NT2/D1 (cell line): ENCODE measurements at regions not wholly inside any gene's neighbourhood (a gene's known extent, or its start where the extent isn't known, plus 50 kb on each side); places are given as distances from the start of the nearest gene placed in this dataset.

Source experiments
- SUZ12 ChIP-seq: IDR thresholded peaks from 2 replicates; pipeline ENCODE4 v1.6.1; 2011; ENCODE audit not compliant: insufficient read length, insufficient read depth; ENCODE audit errors: extremely low read depth
- YY1 ChIP-seq: IDR thresholded peaks from 2 replicates; pipeline ENCODE4 v1.6.1; 2011; ENCODE audit not compliant: insufficient read length, insufficient read depth
- ZNF274 ChIP-seq: IDR thresholded peaks from 2 replicates; pipeline ENCODE4 v1.6.1; 2011; ENCODE audit warnings: mild to moderate bottlenecking, low read depth, low read length

GRCh38 chr14:42731480-42731879 lies 1124.8 kb downstream of the LRFN5 start:
- TF ChIP-seq YY1 (no peak), ZNF274 (no peak), SUZ12 (no peak)
